Epithelial cell of prostate (primary cell): ENCODE measurements at regions not wholly inside any gene's neighbourhood (a gene's known extent, or its start where the extent isn't known, plus 50 kb on each side); places are given as distances from the start of the nearest gene placed in this dataset.
"Not testable (repeated sequence)": the region's sequence is repeated elsewhere in the genome, so short reads cannot be mapped to it uniquely, and the experiment has no call there.

Experiments used
- DNase-seq: peaks from one replicate; pipeline ENCODE4 v3.0.0-alpha.2; 2011; ENCODE audit warnings: low read depth, low spot score
- H3K27ac ChIP-seq: fragments of 450-650 bp; 2 replicates; pipeline ENCODE4 v1.5.1; 2017; ENCODE audit warnings: mild to moderate bottlenecking

DNA sequence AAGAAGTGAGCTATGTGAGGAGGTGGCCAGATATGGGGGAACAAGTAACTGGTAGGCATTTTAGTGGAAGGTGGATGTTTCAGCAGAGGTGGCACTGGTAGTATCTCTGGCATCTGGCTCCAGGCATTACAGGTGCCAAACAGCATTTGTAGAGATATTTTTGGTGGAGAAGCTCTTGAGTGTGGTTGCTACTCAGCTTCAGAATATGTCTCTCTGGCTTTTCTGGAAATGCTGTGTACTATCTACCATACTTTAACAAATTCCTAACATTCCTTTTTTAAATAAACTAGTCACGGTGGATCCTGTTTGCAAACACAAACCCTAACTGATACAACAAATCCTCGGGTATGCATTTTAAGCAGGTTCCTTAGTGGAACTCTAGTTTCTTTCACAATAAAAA is 128.0 kb downstream of the BARX2 start:
- no peak overlapping the region for H3K27ac ChIP-seq
- no peak for DNase-seq

DNA sequence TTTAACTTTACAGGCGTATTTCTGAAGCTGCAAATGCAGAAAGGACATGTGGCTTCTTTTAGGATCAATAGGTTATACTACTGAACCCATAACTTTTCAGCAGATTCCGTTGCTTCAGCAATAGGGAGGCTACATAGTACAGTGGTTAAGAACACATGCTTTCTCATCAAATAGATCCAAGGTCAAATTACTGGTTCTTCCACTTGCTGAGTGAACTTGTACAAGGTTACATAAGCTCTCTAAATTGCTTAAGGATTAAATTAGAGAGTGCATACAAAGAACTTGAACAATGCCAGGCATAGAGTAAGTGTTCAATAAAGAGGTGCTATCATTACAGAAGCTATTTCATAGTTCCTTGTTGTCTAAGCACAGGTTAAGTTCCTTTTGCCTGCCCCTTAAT is 129.6 kb downstream of the BARX2 start:
- H3K27ac ChIP-seq: no peak overlapping the region
- no peak for DNase-seq

DNA sequence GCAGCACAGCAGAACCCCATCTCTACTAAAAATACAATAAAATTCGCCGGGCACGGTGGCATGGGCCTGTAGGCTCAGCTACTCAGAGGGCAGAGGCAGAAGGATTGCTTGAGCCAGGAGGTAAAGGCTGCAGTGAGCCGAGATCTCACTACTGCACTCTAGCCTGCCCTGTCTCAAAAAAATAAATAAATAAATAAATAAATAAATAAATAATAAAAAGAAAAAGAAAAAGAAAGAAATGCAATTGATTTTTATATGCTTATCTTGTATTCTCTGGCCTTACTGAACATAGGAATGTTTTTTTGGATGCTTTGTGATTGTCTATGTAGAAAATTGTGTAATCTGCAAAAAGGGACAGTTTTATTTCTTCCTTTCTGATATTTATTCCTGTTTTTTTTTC is 132.5 kb downstream of the BARX2 start:
- no peak overlapping the region for H3K27ac ChIP-seq
- no peak for DNase-seq

DNA sequence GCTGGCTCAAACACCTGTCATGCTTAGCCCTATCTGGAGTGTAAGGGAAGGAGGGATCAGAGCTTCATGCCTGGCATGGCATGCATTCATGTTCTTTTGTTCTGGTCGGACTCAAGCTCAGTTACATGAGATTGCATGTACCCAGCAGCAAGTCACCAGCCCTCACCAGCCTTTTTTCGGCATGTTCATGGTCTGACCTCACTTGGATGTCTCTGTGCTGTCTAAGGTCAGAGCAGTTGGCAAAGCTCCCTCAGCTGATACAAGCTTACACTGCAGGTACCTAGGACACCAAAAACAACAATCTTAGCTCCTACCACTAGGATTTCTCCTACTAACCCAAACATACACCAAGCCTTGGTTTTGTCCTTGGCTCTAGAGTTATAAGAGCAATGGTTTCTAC is 152.6 kb downstream of the BARX2 start:
- no peak for DNase-seq
- no peak overlapping the region for H3K27ac ChIP-seq

DNA sequence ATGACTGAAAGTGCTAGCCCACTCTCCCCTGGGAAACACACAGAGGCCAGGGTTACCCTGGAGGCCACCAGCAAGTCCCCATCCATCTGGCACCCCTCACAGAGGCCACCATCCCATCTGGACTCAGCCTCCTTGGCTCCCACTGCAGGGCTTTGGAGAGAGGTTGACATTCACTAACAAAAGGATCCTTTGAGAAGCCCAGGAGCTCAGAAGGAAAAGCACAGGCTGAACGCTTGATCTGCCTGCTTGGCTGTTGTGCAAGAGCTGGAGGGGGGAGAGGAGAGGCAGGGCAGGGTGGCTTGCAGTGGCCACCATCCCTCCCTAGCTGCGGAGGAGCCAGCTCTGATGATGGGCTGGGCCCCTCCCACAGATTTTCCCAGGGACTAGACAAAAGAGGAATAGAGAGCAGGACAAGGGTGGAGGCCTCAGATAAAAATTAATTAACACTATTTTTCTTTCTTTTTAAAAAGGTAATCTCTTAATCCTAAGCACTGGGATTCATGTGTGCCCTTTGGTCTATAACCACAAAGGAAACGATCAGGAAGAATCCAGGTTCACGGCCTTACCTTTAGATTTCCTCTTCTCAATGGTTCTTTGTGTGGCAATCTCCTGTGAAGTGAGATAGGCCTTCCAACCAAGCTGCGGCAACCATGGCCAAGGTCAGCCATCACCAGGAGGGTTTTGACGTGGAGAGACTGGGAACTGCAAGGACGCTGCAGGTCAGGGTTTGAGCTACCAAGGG is 154.7 kb downstream of the BARX2 start:
- H3K27ac ChIP-seq: no peak overlapping the region
- no peak for DNase-seq

DNA sequence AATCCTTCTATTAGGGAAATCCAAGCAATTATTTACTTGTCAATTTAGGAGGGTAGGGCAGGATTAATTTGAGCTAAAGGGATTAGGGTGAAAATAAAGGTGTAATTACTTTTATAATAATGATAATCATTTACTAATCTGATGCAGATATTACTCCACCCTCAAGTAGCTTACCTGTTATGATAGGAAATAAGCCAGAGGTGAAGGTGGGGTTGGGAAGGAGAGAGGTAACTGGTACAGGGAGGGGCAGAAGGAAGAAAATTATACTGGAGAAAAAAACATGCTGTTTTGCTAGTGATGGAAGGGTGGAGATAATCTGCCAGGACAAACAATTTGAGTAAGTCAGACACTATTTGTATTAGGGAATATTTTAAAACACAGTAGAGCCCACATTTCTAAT is 157.7 kb downstream of the BARX2 start:
- H3K27ac ChIP-seq: no peak overlapping the region
- DNase-seq: no peak

DNA sequence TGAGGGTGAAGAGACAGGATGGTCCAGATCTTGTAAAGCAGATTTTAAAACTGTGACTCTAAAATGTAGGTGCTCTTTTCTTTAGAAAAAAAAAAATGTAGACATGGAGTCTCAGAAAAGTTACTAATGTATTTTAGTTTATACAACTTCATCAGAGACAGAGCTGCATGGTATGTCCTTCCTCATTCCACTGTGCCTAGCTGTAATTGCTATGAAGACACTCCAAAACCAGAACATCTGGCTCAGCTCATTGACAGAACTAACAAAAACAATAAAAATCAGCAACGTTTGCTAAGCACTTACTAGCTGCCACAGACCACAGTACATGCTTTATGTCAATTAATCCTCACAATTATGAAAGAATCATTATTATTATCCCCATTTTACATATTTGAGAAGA is 160.7 kb downstream of the BARX2 start:
- DNase-seq: peak; percentile 12
- H3K27ac ChIP-seq: peak overlapping the region; percentile 21

DNA sequence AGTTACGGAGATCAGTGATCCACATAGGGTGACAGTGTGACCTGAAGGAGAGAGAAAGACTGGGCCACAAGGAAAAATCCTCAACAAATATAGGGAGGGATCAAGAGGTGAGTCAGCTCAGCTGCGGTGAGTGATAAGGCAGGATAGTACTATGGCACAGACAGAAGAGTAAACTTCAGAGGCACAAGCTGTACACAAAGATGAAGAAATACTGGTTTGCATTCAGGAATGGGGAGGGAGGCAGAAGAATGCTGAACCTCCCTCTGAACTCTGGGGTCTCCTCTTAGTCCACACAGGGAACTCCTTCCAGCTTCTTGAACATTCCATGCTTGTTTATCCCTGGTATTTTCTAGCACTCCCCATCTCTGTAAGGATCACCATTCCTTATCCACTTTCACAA is 162.7 kb downstream of the BARX2 start:
- DNase-seq: peak; percentile 6
- no peak overlapping the region for H3K27ac ChIP-seq

DNA sequence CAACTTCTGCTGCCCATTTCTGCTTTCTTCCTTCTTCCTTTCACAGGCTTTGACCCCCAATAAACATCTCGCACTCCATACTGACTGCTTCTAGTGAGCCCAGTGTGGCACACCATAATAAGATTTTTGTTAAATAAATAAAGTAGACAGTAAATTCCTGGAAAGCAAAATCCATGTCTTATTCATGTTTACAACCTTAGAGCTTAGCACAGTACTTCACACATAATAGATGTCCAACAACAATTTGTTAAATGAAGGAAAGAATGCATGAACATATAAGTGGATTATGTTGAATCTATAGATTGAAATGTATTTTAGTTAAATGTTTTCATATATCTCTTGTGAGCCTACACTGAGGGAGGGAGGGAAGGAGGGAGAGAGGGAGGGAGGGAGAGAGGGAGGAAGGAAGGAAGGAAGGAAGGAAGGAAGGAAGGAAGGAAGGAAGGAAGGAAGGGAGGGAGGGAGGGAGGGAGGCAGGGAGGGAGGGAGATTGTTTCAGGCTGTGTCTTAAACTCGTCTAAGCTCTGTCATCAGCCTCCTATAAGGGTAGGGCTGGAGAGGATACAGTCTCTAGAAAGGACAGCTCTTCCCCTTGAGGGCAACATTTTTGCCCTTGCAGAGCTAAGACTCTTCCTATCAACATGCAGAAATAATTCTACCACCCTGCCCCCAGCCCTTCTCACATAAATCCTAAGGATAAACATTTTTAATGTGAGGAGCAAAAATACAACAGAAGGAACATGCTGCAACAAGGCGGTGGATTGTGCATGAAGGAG is 168.1 kb downstream of the BARX2 start:
- no peak overlapping the region for H3K27ac ChIP-seq
- DNase-seq: no peak

DNA sequence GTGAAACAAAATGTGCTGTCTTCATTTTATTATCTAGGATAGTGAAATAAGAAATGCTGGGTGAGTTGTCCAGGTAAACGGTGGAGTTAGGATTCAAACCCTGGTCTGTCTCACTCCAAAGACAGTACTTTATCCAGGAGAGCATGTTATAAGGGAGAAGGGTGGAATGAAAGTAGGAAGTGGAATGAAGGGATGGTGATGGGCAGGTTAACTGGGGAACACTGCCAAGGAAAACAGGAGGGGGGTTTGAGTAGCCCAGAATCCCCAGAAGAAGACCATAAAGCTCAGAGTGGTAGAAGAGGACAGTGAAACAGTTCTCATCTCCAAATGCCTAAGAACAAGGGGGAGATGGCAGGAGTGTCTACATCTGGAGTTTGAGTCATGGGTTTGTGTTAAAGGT is 169.0 kb downstream of the BARX2 start:
- DNase-seq: no peak
- H3K27ac ChIP-seq: no peak overlapping the region

DNA sequence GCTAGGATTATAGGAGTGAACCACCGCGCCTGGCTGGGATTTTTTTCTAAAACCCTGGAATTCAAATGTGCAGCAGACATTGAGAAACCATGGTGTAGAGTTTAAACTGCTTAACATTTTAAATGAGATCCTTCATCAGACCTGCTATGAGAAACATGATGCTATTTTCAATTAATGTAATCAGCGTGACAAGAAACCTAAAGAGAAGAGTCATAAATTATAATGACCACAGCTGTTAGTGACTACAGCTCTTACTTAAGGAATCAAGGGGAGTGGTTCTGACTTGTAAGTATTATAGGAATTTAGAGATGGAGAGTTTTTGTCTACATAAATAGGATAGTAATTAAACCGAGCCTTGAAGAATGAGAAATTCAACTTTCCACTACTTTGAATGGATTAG is 170.6 kb downstream of the BARX2 start:
- no peak overlapping the region for H3K27ac ChIP-seq
- DNase-seq: no peak

DNA sequence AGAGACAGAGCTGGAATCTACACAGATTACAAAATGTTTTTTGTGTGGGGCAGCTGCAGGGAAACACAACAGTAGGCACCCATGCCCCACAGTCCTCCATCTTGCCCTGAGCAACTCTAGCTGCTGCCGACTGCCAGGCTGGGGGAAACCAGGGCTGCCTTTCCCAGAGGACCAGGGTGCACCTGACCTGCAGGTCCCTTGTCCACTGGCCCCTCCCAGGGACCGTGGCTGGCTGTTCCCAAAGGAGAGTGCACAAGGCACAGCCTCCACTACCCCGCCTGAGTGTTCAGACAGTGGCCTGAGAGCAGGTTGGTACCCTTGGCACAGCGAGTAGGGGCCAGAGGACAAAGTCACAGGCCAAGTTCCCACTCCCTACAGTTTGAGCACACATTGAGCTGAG is 181.8 kb downstream of the BARX2 start:
- no peak overlapping the region for H3K27ac ChIP-seq
- DNase-seq: no peak

DNA sequence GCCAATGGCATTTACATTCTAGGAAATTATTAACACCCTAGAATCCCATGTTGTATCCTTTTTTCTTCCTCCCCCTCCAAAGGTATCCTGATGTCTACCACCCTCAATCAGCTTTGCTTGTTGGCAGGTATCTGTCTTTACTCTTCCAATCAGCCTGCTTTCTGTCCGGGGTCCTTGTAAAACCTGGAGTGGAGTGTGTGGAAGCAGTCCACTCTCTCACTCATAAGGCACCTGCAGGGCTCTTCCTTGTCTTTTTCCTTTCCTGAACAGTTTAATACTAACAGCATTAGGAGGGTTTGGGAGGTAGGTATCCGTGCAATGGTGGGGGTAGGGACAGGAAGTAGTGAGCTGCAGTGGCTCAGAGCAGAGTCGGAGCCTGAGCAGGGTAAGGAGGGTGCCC is 193.4 kb downstream of the BARX2 start:
- no peak for DNase-seq
- no peak overlapping the region for H3K27ac ChIP-seq

DNA sequence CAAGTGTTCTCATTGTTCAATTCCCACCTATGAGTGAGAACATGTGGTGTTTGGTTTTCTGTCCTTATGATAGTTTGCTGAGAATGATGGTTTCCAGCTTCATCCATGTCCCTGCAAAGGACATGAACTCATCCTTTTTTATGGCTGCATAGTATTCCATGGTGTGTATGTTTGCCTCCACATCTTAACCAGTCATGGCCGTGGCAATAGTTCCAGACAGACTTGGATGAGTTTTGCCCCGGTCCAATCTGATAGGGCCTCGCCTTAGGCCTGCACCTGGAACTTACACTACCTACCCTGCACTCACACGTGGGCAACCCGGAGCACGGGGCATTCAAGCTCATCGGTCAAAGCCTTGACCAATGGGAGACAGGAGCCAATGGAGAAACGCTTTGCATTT is 197.0 kb downstream of the BARX2 start:
- H3K27ac ChIP-seq, DNase-seq: not testable (repeated sequence)

DNA sequence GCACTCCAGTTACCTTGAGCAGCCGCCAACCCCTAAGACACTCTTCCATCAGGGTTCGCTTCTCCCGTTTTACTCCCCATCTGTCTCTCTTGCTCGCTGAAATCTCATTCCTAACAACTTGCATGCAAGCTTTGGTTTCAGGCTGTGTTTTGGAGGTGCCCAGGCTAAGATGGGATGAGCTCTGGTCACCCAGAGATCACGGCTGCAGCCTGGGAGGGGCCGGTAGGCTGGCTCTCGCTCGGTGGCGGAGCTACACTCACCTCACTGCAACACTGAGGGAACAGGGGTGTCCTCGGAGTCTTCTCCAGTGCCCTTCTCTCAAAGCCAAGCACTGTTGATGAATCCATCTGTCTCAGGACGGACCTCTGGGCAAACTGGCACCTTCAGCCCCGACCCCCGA is 197.5 kb downstream of the BARX2 start:
- no peak for DNase-seq
- H3K27ac ChIP-seq: no peak overlapping the region

DNA sequence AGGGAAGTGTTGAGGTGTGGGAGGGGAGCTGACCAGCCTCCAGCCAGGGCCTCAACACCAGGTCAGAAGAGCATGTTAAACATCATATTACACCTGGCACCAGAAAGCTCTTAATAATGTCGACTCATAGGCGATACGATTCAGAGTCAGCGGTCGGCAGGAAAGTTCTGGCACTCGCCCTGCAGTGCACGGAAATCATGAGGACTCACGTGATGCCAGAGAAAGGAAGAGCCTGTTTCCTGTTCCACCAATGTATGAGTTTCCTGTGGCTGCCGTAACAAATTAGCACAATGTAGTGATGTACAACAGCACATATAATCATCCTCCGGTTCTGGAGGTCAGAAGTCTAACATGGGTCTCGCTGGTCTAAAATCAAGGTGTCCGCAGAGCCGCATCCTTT is 198.8 kb downstream of the BARX2 start:
- DNase-seq: no peak
- no peak overlapping the region for H3K27ac ChIP-seq

DNA sequence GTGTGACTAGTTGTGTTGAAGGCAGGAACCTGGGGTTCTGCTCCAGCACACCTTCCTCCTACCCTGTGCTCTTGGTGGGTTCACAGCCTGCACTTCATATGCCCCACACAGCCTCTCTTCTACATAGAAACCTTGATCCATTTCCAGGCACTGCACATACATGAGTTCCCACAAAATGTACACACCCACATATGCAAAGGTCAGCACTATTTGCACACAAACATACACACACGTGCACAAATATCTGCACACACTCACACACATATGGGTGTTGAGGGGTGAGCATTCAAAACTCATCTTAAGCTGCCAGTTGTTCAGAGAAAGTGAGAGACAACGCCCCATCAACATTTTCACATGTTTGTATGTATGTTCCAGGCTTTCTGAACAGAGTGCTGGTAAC is 201.0 kb downstream of the BARX2 start:
- H3K27ac ChIP-seq: no peak overlapping the region
- DNase-seq: no peak

DNA sequence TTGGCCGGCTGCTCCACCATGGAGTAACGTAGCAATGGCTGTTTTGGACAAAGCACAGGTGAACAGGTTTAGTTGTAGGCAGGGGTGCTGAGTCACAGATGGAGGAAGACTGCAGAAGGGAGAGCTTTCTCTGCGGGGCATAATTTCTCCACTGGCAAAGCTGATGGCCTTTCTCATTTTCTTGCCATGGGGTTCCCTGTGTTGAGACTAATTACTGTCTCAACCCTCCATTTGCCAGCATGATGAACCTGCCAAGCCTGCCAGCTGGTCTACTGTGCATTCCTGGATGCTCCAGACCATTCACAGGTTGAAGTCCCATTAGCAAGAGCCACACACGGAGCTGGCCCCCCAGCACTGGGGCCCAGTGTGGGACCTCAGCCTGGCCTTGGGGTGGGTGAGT is 202.4 kb downstream of the BARX2 start:
- DNase-seq: no peak

DNA sequence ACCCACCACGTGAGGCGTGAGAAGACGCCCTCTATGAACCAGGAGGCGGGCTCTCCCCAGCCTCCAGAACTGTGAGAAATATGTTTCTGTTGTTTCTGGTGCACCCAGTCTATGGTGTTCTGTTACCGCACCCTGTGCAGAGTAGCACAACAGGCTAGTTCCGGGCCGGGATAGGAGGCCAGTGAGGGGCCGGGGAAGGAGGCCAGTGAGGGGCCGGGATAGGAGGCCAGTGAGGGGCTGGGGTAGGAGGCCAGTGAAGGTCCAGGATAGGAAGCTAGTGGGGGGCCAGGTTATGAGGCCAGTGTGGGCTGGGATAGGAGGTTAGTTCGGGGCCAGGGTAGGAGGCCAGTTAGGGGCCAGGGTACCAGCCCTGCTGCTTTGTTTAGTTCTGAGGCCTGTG is 204.6 kb downstream of the BARX2 start:
- DNase-seq: no peak
- no peak overlapping the region for H3K27ac ChIP-seq

More for the DNA sequence above, 202.4 kb downstream of the BARX2 start:
- H3K27ac ChIP-seq: no peak overlapping the region

DNA sequence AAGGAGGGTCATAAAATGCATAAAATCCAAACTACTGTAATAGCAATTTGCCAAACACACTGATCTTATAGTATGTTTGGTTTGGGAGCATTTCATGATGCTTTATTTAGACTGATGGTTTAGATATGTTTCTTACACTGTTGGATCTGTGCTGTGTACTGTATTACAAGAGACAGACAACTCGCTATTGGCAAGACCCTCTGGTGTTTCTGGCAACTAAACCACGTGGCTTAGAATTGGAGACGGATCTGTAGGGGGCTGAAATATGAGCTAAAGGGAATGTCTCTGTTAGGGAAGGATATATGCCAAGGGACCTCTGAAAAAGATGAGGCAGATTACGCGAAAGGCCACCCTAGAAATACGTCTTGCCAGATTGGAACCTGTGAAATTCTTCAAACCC is 208.7 kb downstream of the BARX2 start:
- no peak overlapping the region for H3K27ac ChIP-seq
- DNase-seq: no peak

DNA sequence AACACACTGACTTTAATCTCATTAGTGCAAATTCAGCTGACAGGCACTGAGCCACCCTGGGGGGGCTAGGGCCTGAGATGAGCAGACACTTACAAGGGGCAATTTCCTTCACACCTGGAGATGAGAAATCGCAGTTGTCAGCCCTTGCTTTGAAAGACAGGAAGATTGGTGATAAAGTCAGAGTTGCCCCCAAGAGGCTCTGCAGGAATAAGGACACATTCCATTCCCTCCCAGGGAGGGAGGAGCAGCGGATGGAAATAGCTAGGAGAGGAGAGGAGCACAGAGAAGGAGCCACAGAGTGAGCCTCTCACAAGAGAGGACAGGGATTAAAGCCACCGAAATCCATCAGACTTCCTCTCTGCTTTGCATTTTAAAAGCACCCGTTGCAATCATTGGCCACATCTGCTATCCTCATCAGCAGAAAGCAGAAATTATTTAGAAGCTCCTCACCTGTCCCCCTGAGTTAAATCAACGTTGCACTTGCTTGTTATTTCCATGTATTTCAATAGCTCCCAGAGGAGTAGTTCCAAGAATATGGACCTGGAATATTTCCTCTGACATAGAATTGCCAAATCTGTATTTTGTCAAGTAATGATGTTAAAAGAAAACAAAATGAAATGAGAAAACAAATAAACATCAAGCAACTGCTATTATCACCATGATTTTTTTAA is 213.7 kb downstream of the BARX2 start:
- no peak overlapping the region for H3K27ac ChIP-seq
- DNase-seq: no peak
